NCI-H2029 treated with DMSO at 0.1 percent for 48 hours (cell line): ENCODE measurements at regions not wholly inside any gene's neighbourhood (a gene's known extent, or its start where the extent isn't known, plus 50 kb on each side); places are given as distances from the start of the nearest gene placed in this dataset.
"Not testable (repeated sequence)": the region's sequence is repeated elsewhere in the genome, so short reads cannot be mapped to it uniquely, and the experiment has no call there.

Experiments used
- DNase-seq: peaks from one replicate; lab custom pipeline; 2025; lab: John Stamatoyannopoulos, UW

- DNase-seq, result no peak
These were observed 524.2 kb upstream of the SALL3 start for GRCh38 chr18:78455386-78455785.

GRCh38 chr18:78457011-78457410, 522.6 kb upstream of the SALL3 start:
- DNase-seq, result no peak

GRCh38 chr18:78457731-78458130, 521.9 kb upstream of the SALL3 start:
- DNase-seq, result no peak

- DNase-seq, result no peak
These were observed 521.3 kb upstream of the SALL3 start for GRCh38 chr18:78458356-78458755.

GRCh38 chr18:78459668-78460067, 520.0 kb upstream of the SALL3 start:
- no peak for DNase-seq

GRCh38 chr18:78460558-78460957, 519.1 kb upstream of the SALL3 start:
- no peak for DNase-seq

- DNase-seq, result no peak
These were observed 506.1 kb upstream of the SALL3 start for GRCh38 chr18:78473563-78473962.

GRCh38 chr18:78477840-78478239, 501.8 kb upstream of the SALL3 start:
- DNase-seq, result no peak

GRCh38 chr18:78479443-78479842, 500.2 kb upstream of the SALL3 start:
- DNase-seq, result no peak

GRCh38 chr18:78480262-78481054, 499.2 kb upstream of the SALL3 start:
- DNase-seq, result no peak

GRCh38 chr18:78482378-78482777, 497.2 kb upstream of the SALL3 start:
- DNase-seq, result no peak

GRCh38 chr18:78487649-78488048, 492.0 kb upstream of the SALL3 start:
- no peak for DNase-seq

GRCh38 chr18:78492064-78492812, 487.4 kb upstream of the SALL3 start:
- DNase-seq, result no peak

- no peak for DNase-seq
These were observed 486.7 kb upstream of the SALL3 start for GRCh38 chr18:78492813-78493371.

GRCh38 chr18:78493490-78493889, 486.1 kb upstream of the SALL3 start:
- DNase-seq, result not testable (repeated sequence)

- no peak for DNase-seq
These were observed 485.2 kb upstream of the SALL3 start for GRCh38 chr18:78494204-78495085.

GRCh38 chr18:78495550-78495949, 484.1 kb upstream of the SALL3 start:
- no peak for DNase-seq

GRCh38 chr18:78496079-78496478, 483.5 kb upstream of the SALL3 start:
- DNase-seq, result no peak

- DNase-seq, result no peak
These were observed 482.0 kb upstream of the SALL3 start for GRCh38 chr18:78497641-78498040.

GRCh38 chr18:78499586-78499985, 480.0 kb upstream of the SALL3 start:
- no peak for DNase-seq

- no peak for DNase-seq
These were observed 478.4 kb upstream of the SALL3 start for GRCh38 chr18:78501251-78501650.

GRCh38 chr18:78503129-78503528, 476.5 kb upstream of the SALL3 start:
- DNase-seq, result no peak
